ENCODE measurements at regions not wholly inside any gene's neighbourhood (a gene's known extent, or its start where the extent isn't known, plus 50 kb on each side); places are given as distances from the start of the nearest gene placed in this dataset.
A peak's percentile ranks its signal among the peaks of the same experiment; 100 is the strongest.

DNA sequence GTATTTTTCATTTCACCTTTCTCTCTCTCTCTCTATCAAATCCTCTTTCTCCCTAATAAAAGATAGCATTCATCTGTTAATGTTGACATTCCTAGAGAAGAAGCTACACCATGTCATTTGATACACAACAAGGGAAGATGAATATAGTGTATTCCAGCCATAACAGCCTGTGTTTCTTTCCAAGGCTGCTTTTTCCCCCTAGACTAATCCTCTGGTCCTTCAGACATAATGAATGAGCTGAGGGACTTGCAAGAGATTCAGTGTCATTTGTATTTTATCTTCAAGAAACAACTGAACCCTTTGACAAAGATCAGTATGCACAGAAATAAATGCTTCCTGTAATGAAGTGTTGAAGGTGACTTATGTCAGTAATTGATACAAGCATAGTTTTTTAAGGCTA, 284.0 kb upstream of the NXPH2 start:
- Histone ChIP-seq H3K9ac (ENCODE audit: low read length) (no peak overlapping the region), H3K79me2 (ENCODE audit: low read length) (no peaks in the 10 kb centered on the region), H3K9me3 (ENCODE audit: low read length) (no peaks in the 10 kb centered on the region), H3K4me1 (ENCODE audit: insufficient read depth, low read length) (peaks cover 22% of the 10 kb centered on the region), H3F3A (ENCODE audit: low read length, unreplicated experiment) (no peaks in the 10 kb centered on the region), H3K27ac (ENCODE audit: low read length) (no peak overlapping the region), H2AFZ (ENCODE audit: low read length) (no peak overlapping the region), H3K4me2 (ENCODE audit: low read length) (no peak overlapping the region), H3K27me3 (ENCODE audit: low read length) (no peaks in the 10 kb centered on the region), H3K4me3 (ENCODE audit: low read length) (no peak overlapping the region), H3K9me2 (replicated peaks; ENCODE audit: low read length) (no peaks in the 10 kb centered on the region), H4K20me1 (ENCODE audit: low read length) (no peaks in the 10 kb centered on the region), H3K36me3 (ENCODE audit: low read depth, low read length) (no peaks in the 10 kb centered on the region)
- TF ChIP-seq, protein P1, sequence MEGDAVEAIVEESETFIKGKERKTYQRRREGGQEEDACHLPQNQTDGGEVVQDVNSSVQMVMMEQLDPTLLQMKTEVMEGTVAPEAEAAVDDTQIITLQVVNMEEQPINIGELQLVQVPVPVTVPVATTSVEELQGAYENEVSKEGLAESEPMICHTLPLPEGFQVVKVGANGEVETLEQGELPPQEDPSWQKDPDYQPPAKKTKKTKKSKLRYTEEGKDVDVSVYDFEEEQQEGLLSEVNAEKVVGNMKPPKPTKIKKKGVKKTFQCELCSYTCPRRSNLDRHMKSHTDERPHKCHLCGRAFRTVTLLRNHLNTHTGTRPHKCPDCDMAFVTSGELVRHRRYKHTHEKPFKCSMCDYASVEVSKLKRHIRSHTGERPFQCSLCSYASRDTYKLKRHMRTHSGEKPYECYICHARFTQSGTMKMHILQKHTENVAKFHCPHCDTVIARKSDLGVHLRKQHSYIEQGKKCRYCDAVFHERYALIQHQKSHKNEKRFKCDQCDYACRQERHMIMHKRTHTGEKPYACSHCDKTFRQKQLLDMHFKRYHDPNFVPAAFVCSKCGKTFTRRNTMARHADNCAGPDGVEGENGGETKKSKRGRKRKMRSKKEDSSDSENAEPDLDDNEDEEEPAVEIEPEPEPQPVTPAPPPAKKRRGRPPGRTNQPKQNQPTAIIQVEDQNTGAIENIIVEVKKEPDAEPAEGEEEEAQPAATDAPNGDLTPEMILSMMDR (conservative IDR thresholded peaks at IDR 0.05; ENCODE audit: low read depth, low read length), result no peak
- no peak for TF ChIP-seq EZH2phosphoT487 (IDR thresholded peaks at IDR 0.05; ENCODE audit: borderline replicate concordance, low read length)
- TF ChIP-seq EZH2 (IDR thresholded peaks at IDR 0.05; ENCODE audit: low read length, unreplicated experiment), result no peak
- ChIA-PET POLR2A (ENCODE audit: unreplicated experiment) (no interaction called here), CTCF (no interaction called here)
- ATAC-seq (no peak), DNase-seq (no peak)
- intact Hi-C loops (cut with micrococcal nuclease), result no loop called here
- no TSS peak for BruUV-seq (replicated peaks)

DNA sequence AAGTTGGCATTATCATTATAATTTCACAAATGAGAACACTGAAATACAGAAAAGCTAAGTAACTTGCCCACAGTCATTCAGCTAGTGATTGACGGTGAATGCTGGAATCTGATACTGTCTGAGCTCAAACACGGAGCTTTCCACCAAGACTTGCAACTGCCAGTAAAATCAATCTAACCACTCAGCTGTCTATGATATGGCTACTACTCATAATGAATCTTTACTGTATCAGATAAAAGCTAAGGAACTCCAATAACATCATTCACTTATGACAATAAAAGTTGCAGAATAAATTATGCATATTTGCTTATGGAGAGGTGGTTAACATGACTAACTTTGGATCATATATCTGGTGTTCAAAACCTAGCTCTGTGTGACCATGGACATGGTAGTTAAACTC, 279.4 kb upstream of the NXPH2 start:
- intact Hi-C loops (cut with micrococcal nuclease), result no loop called here
- BruUV-seq (replicated peaks), result no TSS peak
- no peaks in the 10 kb centered on the region for H3K9me2 ChIP-seq (replicated peaks; ENCODE audit: low read length)
- peaks cover 10% of the 10 kb centered on the region for H3K4me1 ChIP-seq (ENCODE audit: insufficient read depth, low read length)
- H3K79me2 ChIP-seq (ENCODE audit: low read length), result no peaks in the 10 kb centered on the region
- no peaks in the 10 kb centered on the region for H3K36me3 ChIP-seq (ENCODE audit: low read depth, low read length)
- H3K27me3 ChIP-seq (ENCODE audit: low read length), result no peaks in the 10 kb centered on the region
- no peaks in the 10 kb centered on the region for H3F3A ChIP-seq (ENCODE audit: low read length, unreplicated experiment)
- H3K4me3 ChIP-seq (ENCODE audit: low read length), result no peak overlapping the region
- peak; percentile 99 for ATAC-seq
- 0 out of 2 replicates have a peak overlapping the region, but pooled peaks have one; percentile 12 for H3K27ac ChIP-seq (ENCODE audit: low read length)
- no peaks in the 10 kb centered on the region for H4K20me1 ChIP-seq (ENCODE audit: low read length)
- H3K9ac ChIP-seq (ENCODE audit: low read length), result no peak overlapping the region
- POLR2A ChIA-PET (ENCODE audit: unreplicated experiment), result interaction anchor here (0.6 to 0.7 kb wide), 2 partner anchors 20 to 1161 kb away, joined by 3 to 5 read pairs; no protein-coding TSS in a partner anchor
- TF ChIP-seq EZH2phosphoT487 (IDR thresholded peaks at IDR 0.05; ENCODE audit: borderline replicate concordance, low read length), result no peak
- no peak for TF ChIP-seq EZH2 (IDR thresholded peaks at IDR 0.05; ENCODE audit: low read length, unreplicated experiment)
- TF ChIP-seq, protein P1 (conservative IDR thresholded peaks at IDR 0.05; ENCODE audit: low read depth, low read length), result no peak
- DNase-seq, result peak; percentile 78
- no peak overlapping the region for H2AFZ ChIP-seq (ENCODE audit: low read length)
- no peaks in the 10 kb centered on the region for H3K9me3 ChIP-seq (ENCODE audit: low read length)
- CTCF ChIA-PET, result no interaction called here
- H3K4me2 ChIP-seq (ENCODE audit: low read length), result no peak overlapping the region

DNA sequence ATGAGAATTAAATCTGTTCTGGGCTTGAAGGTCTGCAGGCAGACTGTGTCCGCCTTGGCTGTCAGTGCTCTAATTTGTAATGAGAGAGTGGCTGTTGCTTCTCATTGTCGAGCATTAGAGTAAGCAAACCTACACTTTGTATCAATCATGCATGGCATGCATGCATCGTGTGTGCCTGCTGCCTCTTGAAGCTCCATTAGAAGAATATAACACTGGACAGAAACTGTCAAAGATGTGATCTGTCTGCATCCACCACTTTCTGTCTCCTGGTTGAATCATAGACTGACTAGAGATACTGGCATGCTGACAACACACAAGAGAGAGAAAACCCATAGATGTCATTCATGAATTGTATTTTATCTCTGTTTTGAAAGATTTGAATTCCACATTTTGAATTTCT, 275.0 kb upstream of the NXPH2 start:
- Histone ChIP-seq H4K20me1 (ENCODE audit: low read length) (no peaks in the 10 kb centered on the region), H3K27me3 (ENCODE audit: low read length) (no peaks in the 10 kb centered on the region), H3K9me3 (ENCODE audit: low read length) (no peaks in the 10 kb centered on the region), H3K9me2 (replicated peaks; ENCODE audit: low read length) (no peaks in the 10 kb centered on the region), H3K9ac (ENCODE audit: low read length) (no peak overlapping the region), H3F3A (ENCODE audit: low read length, unreplicated experiment) (no peaks in the 10 kb centered on the region), H3K4me2 (ENCODE audit: low read length) (no peak overlapping the region), H3K36me3 (ENCODE audit: low read depth, low read length) (no peaks in the 10 kb centered on the region), H2AFZ (ENCODE audit: low read length) (no peak overlapping the region), H3K79me2 (ENCODE audit: low read length) (no peaks in the 10 kb centered on the region), H3K27ac (ENCODE audit: low read length) (no peak overlapping the region), H3K4me3 (ENCODE audit: low read length) (no peak overlapping the region), H3K4me1 (ENCODE audit: insufficient read depth, low read length) (peaks cover 10% of the 10 kb centered on the region)
- no peak for ATAC-seq
- intact Hi-C loops (cut with micrococcal nuclease), result no loop called here
- CTCF ChIA-PET, result no interaction called here
- no TSS peak for BruUV-seq (replicated peaks)
- TF ChIP-seq EZH2phosphoT487 (IDR thresholded peaks at IDR 0.05; ENCODE audit: borderline replicate concordance, low read length), result no peak
- TF ChIP-seq EZH2 (IDR thresholded peaks at IDR 0.05; ENCODE audit: low read length, unreplicated experiment), result no peak
- TF ChIP-seq, protein P1 (conservative IDR thresholded peaks at IDR 0.05; ENCODE audit: low read depth, low read length), result no peak
- POLR2A ChIA-PET (ENCODE audit: unreplicated experiment), result no interaction called here
- no peak for DNase-seq
